NCI-H2196 (cell line): ENCODE measurements at regions not wholly inside any gene's neighbourhood (a gene's known extent, or its start where the extent isn't known, plus 50 kb on each side); places are given as distances from the start of the nearest gene placed in this dataset.

Experiments
- DNase-seq: peaks from one replicate; lab custom pipeline; 2025; ENCODE audit not compliant: unreplicated experiment; lab: John Stamatoyannopoulos, UW

GRCh38 chr2:71846669-71847291, 300.9 kb downstream of the CYP26B1 start:
- DNase-seq: no peak

- DNase-seq: no peak
Observed at GRCh38 chr2:71846072-71846471, 301.6 kb downstream of the CYP26B1 start.

DNA sequence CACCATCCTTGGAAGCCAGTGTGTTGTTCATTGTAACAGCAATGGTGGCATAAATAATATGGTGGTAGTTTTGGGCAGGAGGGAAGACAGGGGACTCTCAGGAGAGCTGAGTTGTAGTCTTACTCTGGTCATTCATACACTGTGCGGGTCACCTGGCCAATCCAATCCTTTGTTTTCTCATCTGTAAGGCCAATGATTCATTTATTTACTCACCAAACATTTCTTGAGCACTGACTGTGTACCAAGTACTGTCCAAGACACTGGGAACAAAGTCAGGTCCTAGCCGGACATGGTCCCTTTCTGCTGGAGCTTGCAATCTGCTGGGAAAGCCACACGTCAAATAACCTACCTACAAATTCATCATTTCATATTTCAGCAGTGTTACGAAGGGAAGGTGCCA, 302.7 kb downstream of the CYP26B1 start:
- no peak for DNase-seq

GRCh38 chr2:71843391-71843850, 304.2 kb downstream of the CYP26B1 start:
- no peak for DNase-seq

- no peak for DNase-seq
Observed at GRCh38 chr2:71842744-71843143, 304.9 kb downstream of the CYP26B1 start.

GRCh38 chr2:71839826-71840225, 307.8 kb downstream of the CYP26B1 start:
- no peak for DNase-seq

DNA sequence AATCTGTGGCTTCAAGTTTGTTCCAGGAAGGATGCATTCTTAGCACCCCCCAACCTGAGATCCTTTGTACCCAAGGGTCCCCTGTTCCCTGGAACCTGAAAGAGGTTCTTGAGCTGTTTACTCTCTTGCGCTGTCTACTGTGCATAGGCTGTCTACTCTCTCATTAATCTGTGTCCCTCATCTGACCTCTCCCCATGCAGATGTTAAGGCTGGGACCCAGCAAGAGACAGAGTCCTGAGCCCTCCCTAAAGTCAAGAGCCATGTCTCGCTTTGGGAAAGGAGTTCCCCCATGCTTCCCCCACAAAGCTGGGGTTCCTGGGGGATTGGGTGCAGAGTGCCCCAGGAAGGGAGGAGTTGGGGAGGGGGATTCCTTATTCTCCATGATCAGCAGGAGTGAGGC, 312.9 kb downstream of the CYP26B1 start:
- DNase-seq: no peak

- DNase-seq: no peak
Observed at GRCh38 chr2:71833855-71834560, 313.7 kb downstream of the CYP26B1 start.

DNA sequence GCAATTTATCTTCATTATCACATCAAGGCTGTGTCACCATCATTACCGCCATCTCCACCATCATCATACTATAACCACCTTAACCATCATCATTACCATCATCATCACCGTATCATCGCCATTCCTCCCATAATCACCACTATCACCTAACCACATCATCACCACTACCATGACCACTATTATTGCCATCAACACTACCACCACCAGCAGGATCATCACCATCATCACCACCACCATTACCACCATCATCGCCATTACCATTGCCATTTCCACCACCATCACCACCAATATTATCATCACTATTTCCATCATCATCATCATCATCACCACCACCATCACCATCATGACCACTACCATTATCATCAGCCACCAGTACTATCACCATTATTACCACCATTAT, 314.4 kb downstream of the CYP26B1 start:
- no peak for DNase-seq

GRCh38 chr2:71832844-71833243, 314.8 kb downstream of the CYP26B1 start:
- no peak for DNase-seq

GRCh38 chr2:71832388-71832787, 315.3 kb downstream of the CYP26B1 start:
- no peak for DNase-seq

- no peak for DNase-seq
Observed at GRCh38 chr2:71831193-71831577, 316.5 kb downstream of the CYP26B1 start.

GRCh38 chr2:71830497-71831192, 317.0 kb downstream of the CYP26B1 start:
- no peak for DNase-seq

- DNase-seq: no peak
Observed at GRCh38 chr2:71829008-71829407, 318.7 kb downstream of the CYP26B1 start.

- no peak for DNase-seq
Observed at GRCh38 chr2:71827973-71828372, 319.7 kb downstream of the CYP26B1 start.

GRCh38 chr2:71827524-71827901, 320.1 kb downstream of the CYP26B1 start:
- no peak for DNase-seq

- no peak for DNase-seq
Observed at GRCh38 chr2:71826826-71827523, 320.7 kb downstream of the CYP26B1 start.

GRCh38 chr2:71826299-71826698, 321.4 kb downstream of the CYP26B1 start:
- no peak for DNase-seq

- no peak for DNase-seq
Observed at GRCh38 chr2:71824436-71824835, 323.2 kb downstream of the CYP26B1 start.

- no peak for DNase-seq
Observed at GRCh38 chr2:71823526-71823925, 324.1 kb downstream of the CYP26B1 start.

GRCh38 chr2:71822463-71822862, 325.2 kb downstream of the CYP26B1 start:
- no peak for DNase-seq

DNA sequence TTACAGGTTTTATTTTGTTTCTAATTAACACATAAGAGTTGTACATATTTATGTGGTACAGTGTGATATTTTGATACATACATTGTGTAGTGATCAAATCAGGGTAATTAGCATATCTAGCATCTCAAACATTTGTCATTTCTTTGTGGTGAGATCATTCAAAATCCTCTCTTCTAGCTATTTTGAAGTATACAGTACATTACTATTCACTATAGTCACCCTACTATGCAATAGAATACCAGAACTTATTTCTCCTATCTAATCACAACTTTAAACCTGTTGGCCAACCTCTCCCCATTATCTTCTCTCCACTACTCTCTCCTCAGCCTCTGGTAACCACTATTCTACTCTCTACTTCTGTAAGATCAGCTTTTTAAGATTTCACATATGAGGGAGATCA, 325.8 kb downstream of the CYP26B1 start:
- no peak for DNase-seq
